GM19372 (cell line): ENCODE measurements at regions not wholly inside any gene's neighbourhood (a gene's known extent, or its start where the extent isn't known, plus 50 kb on each side); places are given as distances from the start of the nearest gene placed in this dataset.
"Not testable (repeated sequence)": the region's sequence is repeated elsewhere in the genome, so short reads cannot be mapped to it uniquely, and the experiment has no call there.

Source experiments
- ATAC-seq: cut with Tn5 transposase; IDR thresholded peaks from one replicate; pipeline ENCODE4 v1.9.1; 2021; ENCODE audit warnings: mild to moderate bottlenecking, low read depth, moderate library complexity; ENCODE audit not compliant: unreplicated experiment

DNA sequence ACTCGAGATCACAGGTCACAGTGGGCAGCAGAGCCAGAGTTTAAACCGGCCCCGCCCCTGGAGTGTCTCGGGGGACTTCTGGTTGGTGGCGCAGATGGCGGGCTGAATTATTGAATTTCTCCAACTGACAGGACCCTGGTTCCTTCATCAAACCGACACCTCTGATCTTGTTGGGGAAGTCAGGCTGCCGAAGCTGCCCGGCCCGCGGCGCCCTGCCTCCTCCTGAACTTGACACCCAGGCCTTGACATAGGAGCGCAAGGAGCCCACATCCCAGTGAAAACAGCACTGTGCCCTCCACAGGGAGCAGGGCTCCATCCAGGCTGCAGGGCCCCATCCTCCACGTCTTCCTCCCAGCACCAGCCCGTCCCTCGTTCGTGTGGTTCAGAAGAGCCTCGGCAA is 105.2 kb downstream of the OLFM1 start:
- ATAC-seq: no peak

DNA sequence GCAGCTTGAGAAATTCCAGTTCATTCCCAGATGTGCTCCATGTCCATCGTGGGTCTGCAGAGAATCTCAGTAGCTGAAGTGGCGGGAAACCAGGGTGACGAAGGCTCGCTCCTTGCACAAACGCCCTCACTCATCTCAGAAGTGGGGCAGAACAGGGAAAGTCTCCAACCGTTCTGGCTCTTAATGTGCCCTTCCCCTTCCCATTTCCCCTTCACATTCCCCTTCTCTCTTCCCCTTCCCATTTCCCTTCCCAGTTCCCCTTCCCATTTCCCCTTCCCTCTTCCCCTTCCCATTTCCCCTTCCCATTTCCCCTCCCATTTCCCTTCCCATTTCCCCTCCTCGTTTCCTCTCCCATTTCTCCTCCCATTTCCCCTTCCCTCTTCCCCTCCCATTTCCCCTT is 108.5 kb downstream of the OLFM1 start:
- ATAC-seq: not testable (repeated sequence)

DNA sequence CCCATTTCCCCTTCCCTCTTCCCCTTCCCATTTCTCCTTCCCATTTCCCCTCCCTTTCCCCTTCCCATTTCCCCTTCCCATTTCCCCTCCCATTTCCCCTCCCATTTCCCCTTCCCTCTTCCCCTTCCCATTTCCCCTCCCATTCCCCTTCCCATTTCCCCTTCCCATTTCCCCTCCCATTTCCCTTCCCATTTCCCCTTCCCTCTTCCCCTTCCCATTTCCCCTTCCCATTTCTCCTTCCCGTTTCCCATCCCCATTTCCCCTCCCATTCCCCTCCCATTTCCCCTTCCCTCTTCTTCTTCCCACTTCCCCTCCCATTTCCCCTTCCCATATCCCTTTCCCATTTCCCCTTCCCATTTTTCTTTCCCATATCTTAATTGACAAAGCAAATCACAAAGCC is 109.0 kb downstream of the OLFM1 start:
- ATAC-seq: no peak

DNA sequence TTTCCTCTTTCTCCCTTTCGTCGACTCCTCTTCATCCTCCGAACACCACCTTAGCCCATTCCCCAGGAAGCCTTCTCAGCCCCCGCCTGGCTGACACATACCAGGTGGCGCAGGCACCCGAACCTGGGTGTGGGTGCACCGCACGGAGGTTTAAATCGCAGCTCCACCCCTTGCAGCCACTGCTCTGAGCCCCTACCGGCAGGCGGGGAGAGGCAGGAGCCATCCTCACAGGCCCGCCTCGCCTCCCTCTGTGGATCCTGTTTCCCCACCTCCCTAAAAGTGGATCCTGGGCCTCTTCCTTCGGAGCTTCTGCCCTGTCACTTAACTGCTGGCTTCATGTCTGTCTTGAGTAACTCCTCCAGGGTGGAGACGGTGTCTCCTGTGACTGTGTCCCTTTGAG is 110.7 kb downstream of the OLFM1 start:
- no peak for ATAC-seq

DNA sequence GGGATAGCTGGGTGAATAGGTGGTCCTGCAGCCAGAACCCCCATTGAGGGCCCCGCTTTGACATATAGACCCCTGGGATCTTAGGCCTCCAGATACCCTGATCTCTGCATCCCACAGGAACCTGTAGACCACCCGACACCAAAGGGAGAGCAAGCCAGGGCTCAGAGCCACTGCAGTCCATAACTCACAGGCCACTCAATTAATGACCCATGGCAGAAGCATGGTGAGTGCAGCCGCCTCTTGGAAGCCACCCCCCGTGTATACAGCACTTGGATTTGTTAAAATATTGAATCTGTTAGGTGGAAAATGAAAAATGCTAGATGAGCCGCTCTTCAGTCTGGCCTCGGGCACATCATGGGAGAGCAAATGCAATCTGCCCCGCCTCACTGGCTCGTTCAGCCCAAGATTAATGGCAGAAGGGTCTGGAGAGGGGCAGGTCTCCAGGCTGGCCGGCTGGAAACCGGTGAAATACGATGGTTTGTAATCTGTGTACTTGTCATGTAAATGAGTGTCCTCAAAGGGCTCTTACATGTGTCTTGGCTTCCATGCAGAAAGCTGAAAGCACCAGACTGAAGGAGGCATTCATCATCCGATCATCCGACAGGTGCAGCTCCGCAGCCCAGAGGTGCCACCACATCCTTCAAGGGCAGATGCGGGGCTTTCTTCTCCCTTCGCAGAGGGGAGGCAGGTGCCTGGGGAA is 111.3 kb downstream of the OLFM1 start:
- no peak for ATAC-seq

DNA sequence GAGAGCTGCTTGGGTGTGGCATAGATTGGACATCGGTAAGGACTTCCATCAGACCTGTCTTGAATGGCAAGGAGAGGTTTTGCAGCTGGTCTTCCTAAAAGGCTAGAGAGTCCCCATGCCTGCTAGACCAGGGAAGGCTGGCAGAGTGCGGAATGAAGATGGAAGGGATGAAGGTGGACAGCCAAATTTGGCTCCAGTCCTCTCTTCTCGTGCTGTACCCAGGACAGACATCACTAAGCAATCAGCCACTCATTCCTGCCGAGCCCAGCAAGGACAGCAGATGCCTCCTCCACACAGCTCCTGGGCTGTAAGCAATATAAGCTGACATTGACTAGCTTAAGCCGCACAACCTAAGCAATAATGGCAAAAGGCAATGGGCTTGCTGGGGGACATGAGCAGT is 112.0 kb downstream of the OLFM1 start:
- no peak for ATAC-seq

DNA sequence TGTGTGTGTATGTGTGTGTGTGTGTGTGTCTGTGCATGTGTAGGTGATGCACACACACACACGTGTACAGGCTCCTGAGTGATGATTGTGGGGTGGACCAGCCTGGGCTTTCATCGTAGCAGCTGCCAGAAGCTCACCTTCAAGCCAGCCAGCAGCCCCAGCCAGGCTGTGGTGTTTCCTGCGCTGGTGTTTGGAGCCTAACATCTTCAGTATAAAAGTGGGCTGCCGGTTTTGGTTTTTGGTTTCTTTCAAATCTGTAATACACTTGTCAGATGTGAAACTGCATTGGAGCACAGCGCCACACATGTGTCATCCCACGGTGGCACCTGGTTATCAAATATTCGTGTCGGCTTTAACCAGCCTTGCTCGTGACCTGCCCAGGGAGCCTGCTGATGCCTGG is 114.2 kb downstream of the OLFM1 start:
- ATAC-seq: no peak

DNA sequence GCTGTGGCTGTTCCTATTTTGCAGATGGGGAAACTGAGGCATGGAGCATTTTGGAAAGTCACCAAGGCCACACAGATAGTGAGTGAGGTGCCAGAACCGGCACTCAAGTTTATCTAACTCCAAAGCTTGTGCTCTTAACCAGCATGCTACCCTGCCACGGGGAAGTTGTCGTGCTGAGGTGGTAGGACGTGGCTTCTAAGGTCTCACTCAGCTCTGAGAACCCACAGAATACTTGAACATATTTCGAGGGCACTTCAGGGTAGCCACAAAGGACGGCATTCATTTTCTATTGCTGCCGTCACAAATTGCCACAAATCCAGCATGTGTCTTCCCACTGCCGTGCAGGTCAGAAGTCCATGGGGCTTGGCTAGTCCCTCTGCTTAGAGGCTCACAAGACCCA is 116.7 kb downstream of the OLFM1 start:
- ATAC-seq: no peak

DNA sequence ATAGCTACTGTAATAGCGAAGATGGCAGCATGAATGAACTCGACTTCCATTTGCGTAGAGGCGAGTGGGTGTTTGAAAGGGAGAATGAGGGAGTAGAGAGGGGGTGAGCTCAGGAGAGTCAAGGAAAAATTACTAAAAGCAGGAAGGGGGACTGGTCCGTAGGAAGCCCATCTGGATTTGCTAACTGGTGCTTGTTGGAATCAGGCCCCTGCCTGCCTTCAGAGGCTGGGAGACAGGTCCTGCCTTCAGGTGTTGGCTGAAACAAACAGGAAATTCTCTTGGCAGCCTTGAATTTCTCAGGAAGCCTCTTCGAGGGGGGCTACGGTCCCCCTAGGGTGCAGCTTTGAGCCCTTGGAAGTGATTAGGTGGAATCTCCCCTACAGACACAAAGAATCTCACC is 121.7 kb downstream of the OLFM1 start:
- no peak for ATAC-seq

DNA sequence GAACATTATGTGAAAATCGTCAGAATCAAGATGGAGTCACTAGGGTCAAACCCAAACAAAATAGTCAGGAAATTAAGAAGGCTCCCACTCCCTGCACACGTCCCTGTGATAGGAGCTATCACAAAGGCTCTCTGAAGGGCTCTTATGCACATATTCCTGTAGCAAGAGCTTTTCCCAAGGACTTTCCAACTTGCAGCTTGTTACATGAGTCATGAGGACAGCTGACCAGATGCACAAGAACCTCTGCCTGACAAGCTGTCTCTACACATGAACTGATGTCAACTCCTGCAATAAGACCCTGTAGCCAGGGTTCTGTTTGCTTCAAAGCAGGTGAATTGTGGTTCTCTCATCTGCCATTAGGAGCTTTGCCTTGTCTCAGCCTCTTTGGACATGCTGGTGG is 122.4 kb downstream of the OLFM1 start:
- ATAC-seq: no peak

DNA sequence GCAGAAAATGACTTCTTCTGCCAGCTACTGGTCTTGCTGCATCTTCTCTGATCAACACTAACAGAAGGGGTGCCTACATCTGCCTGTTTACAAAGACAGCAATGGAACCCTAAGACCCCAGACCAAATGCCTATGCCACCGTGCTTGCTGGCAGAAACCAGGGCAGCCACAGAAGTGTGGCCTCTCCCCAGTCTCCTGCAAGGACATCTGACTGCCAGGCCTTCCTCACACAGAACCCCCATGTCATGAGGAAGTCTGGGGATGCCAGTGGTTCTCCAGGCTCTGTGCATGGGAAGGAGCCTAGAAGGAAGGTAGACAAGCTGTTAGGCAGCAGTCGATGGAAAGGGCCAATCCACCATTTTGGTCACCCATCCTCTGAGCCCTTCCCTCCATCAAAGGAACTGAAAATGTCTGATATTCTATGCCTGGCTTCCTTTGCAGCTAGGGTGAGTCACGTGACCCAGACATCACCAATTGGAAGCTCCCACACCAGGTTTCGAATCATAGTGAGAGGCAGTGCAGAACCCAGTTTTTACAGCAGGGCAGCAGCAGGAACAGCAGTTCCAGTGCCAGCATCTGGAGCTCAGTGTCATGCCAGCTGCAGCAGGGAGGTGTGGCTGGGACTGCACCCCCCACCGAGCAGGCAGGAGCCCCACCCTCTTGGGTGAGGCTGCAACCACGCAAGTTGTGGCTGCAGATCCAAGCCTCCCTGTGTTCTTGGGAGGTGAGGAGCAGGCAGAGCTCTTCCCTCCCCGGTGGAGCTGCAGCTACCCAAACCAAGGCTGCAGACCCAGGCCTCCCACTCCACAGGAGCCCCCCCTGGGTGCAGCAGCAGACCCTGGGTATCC is 123.4 kb downstream of the OLFM1 start:
- no peak for ATAC-seq

DNA sequence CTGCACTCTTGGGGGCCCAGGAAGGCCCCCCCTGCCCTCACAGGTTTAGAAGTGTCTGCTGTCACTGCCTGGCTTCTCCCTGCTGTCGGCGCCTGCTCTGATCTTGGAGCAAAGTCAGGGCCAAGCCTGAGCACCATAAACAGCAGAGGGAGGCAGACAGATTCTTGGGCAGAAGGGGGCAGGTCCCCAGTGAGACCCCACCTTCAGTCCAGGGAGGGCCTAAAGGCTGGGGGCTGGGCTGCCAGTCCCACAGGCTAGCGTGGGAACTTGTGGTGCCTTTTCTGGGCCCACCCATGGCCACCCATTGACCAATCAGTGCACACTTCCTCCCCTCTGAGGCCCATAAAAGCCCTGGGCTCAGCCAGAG is 124.0 kb downstream of the OLFM1 start:
- no peak for ATAC-seq

DNA sequence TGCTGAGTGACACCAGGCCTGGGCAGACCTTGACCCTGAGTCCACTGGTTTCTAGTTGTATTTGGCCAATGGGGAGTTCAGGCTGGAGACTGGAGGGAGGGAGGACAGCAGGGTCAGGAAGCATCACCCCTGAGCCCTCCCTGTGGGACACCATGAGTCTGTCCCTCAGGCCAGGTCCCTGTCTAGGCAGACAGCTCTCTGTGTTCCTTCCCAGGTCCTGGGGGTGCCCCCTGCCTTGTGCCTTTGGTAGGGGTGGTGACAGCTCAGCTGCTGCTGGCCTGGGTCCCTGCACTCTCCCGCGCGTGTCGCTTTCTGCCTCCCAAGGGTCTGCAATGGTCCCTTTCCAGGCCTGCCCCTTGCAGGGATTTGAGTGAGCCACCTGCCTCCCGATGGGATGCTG is 125.5 kb downstream of the OLFM1 start:
- no peak for ATAC-seq

DNA sequence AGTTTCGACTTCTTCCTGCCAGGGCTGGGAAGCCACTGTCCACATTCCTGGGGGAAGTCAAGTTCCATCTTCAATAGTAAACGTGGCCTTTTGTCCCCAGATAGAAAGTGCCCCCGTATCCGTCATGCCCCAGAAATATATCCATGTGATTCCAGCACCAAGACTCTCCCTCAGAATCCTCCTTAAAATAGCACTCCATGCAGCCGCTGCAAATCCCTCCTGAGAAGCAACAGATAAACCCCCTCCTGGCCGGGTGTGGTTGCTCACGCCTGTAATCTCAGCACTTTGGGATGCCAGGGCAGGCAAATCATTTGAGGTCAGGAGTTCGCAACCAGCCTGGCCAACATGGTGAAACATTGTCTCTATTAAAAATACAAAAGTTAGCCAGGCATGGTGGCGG is 126.1 kb downstream of the OLFM1 start:
- ATAC-seq: no peak

DNA sequence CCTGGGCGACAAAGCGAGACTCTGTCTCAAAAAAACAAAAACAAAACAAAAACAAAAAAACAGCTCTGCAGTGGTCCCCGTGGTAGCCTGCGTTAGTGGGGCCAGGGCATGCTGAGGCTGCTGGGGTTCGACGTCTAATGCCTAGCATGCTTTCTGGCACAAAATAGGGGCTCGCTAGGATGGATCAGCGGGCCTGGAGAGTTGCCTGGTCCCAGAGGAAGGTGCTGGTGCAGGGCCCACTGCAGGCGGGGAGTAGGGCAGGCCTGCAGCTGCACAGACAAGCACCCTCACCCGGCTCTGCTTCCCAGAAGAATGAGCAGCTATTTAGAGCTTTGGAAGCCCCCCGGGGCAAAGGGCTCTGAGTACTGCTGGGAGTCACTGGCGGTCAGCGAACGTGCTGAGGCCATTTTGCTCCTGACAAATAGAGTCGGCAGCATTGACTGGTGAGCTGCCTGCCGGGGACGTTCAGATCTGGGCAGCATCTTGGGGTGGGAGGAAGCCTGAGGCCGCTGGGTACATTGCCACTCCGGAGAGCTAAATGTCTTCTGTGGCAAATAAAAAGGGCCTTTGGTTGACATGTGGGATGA is 126.7 kb downstream of the OLFM1 start:
- no peak for ATAC-seq

DNA sequence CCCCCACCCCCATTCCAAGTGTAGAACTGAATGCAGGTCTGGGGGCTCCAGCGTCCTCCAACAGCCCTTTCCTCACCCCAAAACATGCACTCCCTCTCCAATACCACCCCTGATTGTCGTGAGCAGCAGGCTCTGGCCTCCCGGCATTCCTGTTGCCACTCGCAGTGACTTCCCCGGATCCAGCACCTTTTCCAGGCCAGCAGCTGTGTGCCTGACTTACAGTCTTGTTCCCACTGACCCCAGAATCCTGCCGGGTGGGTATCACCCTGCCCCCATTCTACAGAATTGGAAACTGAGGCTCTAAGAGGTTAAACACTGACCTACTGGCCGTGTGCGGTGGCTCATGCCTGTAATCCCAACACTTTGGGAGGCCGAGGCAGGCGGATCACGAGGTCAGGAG is 127.2 kb downstream of the OLFM1 start:
- no peak for ATAC-seq

DNA sequence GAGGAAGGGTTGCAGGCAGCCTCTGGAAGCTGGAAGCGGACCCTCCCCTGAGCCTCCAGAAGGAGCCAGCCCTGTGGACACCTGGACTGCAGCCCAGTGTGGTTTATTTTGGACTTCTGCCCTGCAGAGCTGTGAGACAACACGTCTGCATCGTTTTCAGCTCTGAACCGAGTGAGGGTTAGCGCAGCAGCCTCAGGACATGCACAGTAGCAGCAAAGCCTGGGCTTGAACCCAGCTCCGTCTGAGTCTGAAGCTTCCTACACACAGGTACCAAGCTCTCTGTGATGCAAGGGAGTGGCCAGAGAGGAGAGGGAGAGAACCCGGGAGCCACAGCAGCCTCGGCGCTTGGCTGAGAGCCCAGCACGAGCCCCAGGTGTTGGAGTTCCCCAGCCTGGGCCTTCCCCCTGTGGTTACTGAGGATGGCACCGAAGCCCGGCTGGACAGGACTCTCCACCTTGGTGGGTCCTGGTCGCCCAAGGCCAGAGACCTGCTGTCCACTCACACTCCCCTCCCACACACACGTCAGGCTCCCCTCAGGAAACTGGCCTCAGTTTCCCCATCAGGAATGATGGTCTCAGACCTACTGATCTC is 128.2 kb downstream of the OLFM1 start:
- no peak for ATAC-seq

DNA sequence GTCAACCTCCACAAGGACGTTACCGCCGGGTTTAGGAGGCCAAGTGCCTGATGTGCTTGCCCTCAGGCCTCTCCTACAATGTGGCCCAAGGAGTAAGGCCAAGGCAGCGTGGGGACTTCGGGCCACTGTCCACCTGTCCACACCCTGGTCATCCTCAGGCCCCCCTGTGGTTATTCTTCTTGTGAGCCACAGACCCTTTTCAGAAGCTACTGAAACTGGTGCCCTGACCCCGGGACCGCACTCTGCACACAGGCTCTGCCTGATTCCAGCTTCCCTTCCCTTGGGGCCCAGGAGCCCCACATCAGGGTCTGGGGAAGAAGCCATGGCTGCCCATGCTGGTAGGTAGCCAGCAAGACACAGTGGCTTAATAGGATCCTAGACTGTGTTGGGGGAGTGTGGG is 128.8 kb downstream of the OLFM1 start:
- ATAC-seq: no peak

DNA sequence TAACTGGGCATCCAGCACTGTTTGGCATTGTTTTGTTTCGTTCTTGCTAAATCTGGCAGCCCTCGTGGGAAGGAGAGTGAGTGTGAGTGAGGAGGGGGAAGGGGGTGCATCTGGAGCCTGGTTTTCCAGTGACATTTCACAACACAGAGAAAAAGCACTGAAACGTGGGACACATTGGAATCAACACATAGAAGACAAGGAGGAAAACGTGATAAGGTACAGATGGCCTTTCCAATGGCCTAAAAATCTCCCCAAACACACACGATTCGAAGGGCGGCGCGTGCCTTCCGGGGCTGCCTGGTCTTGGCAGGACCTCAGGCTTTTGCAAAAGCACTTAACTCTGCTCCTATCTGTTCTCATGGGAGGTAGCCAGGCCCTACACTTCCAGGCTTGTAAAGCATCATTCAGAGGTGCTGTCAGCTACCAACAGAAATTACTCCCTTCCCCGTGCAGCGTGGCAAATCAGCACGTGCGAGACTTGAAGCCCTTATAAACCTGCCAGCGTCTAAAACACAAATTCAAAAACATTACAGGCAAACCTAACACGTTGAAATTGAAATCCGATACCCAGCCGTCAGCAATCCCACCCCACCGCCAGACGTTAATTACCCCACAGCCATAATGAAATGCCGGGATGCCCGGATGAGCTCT is 129.4 kb downstream of the OLFM1 start:
- ATAC-seq: no peak

DNA sequence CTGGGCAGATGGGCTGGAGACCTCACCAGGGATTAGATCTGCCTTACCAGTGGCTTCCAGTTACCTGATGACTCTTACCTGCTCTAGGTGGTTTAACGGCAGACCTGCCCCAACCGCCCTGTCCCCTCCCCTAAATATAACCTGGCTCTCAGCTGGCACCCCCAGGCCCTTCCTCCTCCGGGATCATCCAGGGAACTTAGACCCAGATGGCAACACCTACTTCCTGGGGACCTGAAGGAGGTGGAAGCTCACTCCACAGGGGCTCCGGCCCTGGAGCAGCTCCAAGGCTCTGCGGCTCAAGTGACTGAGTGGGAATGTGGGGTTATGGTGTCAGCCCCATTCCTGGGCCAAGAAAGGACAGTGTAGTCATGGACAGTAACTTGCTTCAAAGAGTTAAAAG is 130.4 kb downstream of the OLFM1 start:
- no peak for ATAC-seq
